IMR-90 (cell line): ENCODE measurements at regions not wholly inside any gene's neighbourhood (a gene's known extent, or its start where the extent isn't known, plus 50 kb on each side); places are given as distances from the start of the nearest gene placed in this dataset.

Experiments used
- CTCF ChIP-seq: conservative IDR thresholded peaks from 2 replicates; pipeline ENCODE4 v1.5.1; 2012; ENCODE audit warnings: mild to moderate bottlenecking, low read depth, low read length, improper control_type of control experiment
- POLR2A ChIP-seq: IDR thresholded peaks from 2 replicates; pipeline ENCODE4 v1.6.1; 2012; ENCODE audit warnings: mild to moderate bottlenecking, low read depth, low read length
- SMC3 ChIP-seq: fragments of 150-350 bp; IDR thresholded peaks from 2 replicates; pipeline ENCODE4 v1.6.1; 2016; ENCODE audit warnings: low read depth, mild to moderate bottlenecking, antibody characterized with exemption, low read length, moderate library complexity

- TF ChIP-seq POLR2A (no peak), CTCF (no peak), SMC3 (no peak)
These were observed 54.2 kb upstream of the ADAMTS5 start for GRCh38 chr21:27021046-27021445.
